Calu3 (cell line): ENCODE measurements at regions not wholly inside any gene's neighbourhood (a gene's known extent, or its start where the extent isn't known, plus 50 kb on each side); places are given as distances from the start of the nearest gene placed in this dataset.

Source experiments
- BruUV-seq: library from RNA; stranded (reverse); fragments of 400-500 nt; replicated peaks from 2 replicates; lab custom pipeline; 2021; lab: Mats Ljungman, UMichigan
- CTCF ChIA-PET: fragments of 300-600 bp; sonication (Branson Sonifier 250); formaldehyde crosslinking; loops from one replicate; lab custom pipeline; 2022; ENCODE audit warnings: antibody characterized with exemption; lab: Charles Lee
- DNase-seq: peaks from one replicate; pipeline ENCODE4 v3.0.0; 2022
- H3K27ac Mint-ChIP-seq: one replicate; pipeline ENCODE4 v1.8.0; 2022; ENCODE audit warnings: mixed read lengths; ENCODE audit not compliant: unreplicated experiment
- H3K27me3 Mint-ChIP-seq: one replicate; pipeline ENCODE4 v1.8.0; 2022; ENCODE audit warnings: mixed read lengths; ENCODE audit not compliant: unreplicated experiment
- H3K36me3 Mint-ChIP-seq: one replicate; pipeline ENCODE4 v1.8.0; 2022; ENCODE audit warnings: mild to moderate bottlenecking, moderate library complexity, mixed read lengths; ENCODE audit not compliant: insufficient read depth, unreplicated experiment
- H3K4me1 Mint-ChIP-seq: one replicate; pipeline ENCODE4 v1.8.0; 2022; ENCODE audit warnings: mild to moderate bottlenecking, low read depth, mixed read lengths; ENCODE audit not compliant: unreplicated experiment
- H3K4me3 Mint-ChIP-seq: one replicate; pipeline ENCODE4 v1.8.0; 2022; ENCODE audit warnings: mild to moderate bottlenecking, low read depth, moderate library complexity, mixed read lengths; ENCODE audit not compliant: unreplicated experiment
- H3K9me3 Mint-ChIP-seq: one replicate; pipeline ENCODE4 v1.8.0; 2022; ENCODE audit warnings: low read depth, mixed read lengths; ENCODE audit not compliant: unreplicated experiment
- CTCF ChIP-seq: fragments of 200-600 bp; IDR thresholded peaks from one replicate; pipeline ENCODE4 v1.8.0; 2022; ENCODE audit warnings: antibody characterized with exemption; ENCODE audit not compliant: unreplicated experiment
- intact Hi-C: fragments of 100-400 bp; cut with micrococcal nuclease; formaldehyde crosslinking; loops from one replicate; pipeline ENCODE4 v1.10.0; 2022; ENCODE audit not compliant: unreplicated experiment

GRCh38 chr20:4568361-4568959 lies 117.8 kb upstream of the PRNP start:
- intact Hi-C loops: no loop called here
- Mint-ChIP-seq H3K27me3 (peaks cover 93% of the 10 kb centered on the region), H3K4me3 (no peak overlapping the region), H3K27ac (no peak overlapping the region), H3K9me3 (no peaks in the 10 kb centered on the region), H3K4me1 (no peaks in the 10 kb centered on the region), H3K36me3 (no peaks in the 10 kb centered on the region)
- CTCF ChIA-PET: no interaction called here
- no peak for DNase-seq
- no peak for TF ChIP-seq CTCF
- no TSS peak for BruUV-seq

GRCh38 chr20:4567170-4567569 lies 119.1 kb upstream of the PRNP start:
- Mint-ChIP-seq H3K4me3 (no peak overlapping the region), H3K9me3 (no peaks in the 10 kb centered on the region), H3K36me3 (no peaks in the 10 kb centered on the region), H3K27me3 (peaks cover 93% of the 10 kb centered on the region), H3K27ac (no peak overlapping the region), H3K4me1 (no peaks in the 10 kb centered on the region)
- DNase-seq: no peak
- CTCF ChIA-PET: no interaction called here
- BruUV-seq: no TSS peak
- TF ChIP-seq CTCF: no peak
- intact Hi-C loops: no loop called here

- CTCF ChIA-PET: no interaction called here
- Mint-ChIP-seq H3K4me3 (no peak overlapping the region), H3K27me3 (peaks cover 89% of the 10 kb centered on the region), H3K36me3 (no peaks in the 10 kb centered on the region), H3K9me3 (no peaks in the 10 kb centered on the region), H3K4me1 (no peaks in the 10 kb centered on the region), H3K27ac (no peak overlapping the region)
- intact Hi-C loops: no loop called here
- TF ChIP-seq CTCF: no peak
- no TSS peak for BruUV-seq
- peak; percentile 6 for DNase-seq
Observed at GRCh38 chr20:4563534-4563933, 122.7 kb upstream of the PRNP start.

GRCh38 chr20:4563031-4563430 lies 123.2 kb upstream of the PRNP start:
- intact Hi-C loops: no loop called here

More at GRCh38 chr20:4563031-4563430, 123.2 kb upstream of the PRNP start:
- Mint-ChIP-seq H3K27ac (no peak overlapping the region), H3K27me3 (peaks cover 84% of the 10 kb centered on the region), H3K36me3 (no peaks in the 10 kb centered on the region), H3K9me3 (no peaks in the 10 kb centered on the region), H3K4me3 (no peak overlapping the region), H3K4me1 (no peaks in the 10 kb centered on the region)
- DNase-seq: no peak
- no TSS peak for BruUV-seq
- no peak for TF ChIP-seq CTCF
- CTCF ChIA-PET: no interaction called here
